ENCODE measurements at regions not wholly inside any gene's neighbourhood (a gene's known extent, or its start where the extent isn't known, plus 50 kb on each side); places are given as distances from the start of the nearest gene placed in this dataset.

GRCh38 chr6:26258212-26258977, 106.6 kb upstream of the BTN3A2 start:
- peak; percentile 16 to 44 for TF ChIP-seq CTCF (conservative IDR thresholded peaks at IDR 0.05 in 1 of 2, IDR thresholded peaks at IDR 0.05 in 1 of 2; ENCODE audit: extremely low read depth in 1 of 2, insufficient read depth in 1 of 2, low read depth in 1 of 2, low read length in 2 of 2)
- no peak for TF ChIP-seq EZH2 (IDR thresholded peaks at IDR 0.05; ENCODE audit: borderline replicate concordance, low read length)
